Mucosa of rectum (tissue), 2 donors: ENCODE measurements at regions not wholly inside any gene's neighbourhood (a gene's known extent, or its start where the extent isn't known, plus 50 kb on each side); places are given as distances from the start of the nearest gene placed in this dataset.
"Not testable (repeated sequence)": the region's sequence is repeated elsewhere in the genome, so short reads cannot be mapped to it uniquely, and the experiment has no call there.

Source experiments
- H3K27ac ChIP-seq, 2 donors: one replicate each; pipeline ENCODE4 v1.7.0; 2013; ENCODE audit warnings: inconsistent platforms in 2 of 2, low read depth in 2 of 2, low read length in 2 of 2
- H3K27me3 ChIP-seq, 2 donors: one replicate each; pipeline ENCODE4 v1.7.0; 2013; ENCODE audit warnings: low read length in 2 of 2; ENCODE audit not compliant: control insufficient read depth in 2 of 2, insufficient read depth in 2 of 2
- H3K36me3 ChIP-seq, 2 donors: one replicate each; pipeline ENCODE4 v1.7.0; 2013; ENCODE audit warnings: low read length in 2 of 2; ENCODE audit not compliant: control insufficient read depth in 2 of 2, insufficient read depth in 2 of 2
- H3K4me1 ChIP-seq, 2 donors: one replicate each; pipeline ENCODE4 v1.7.0; 2013; ENCODE audit warnings: low read length in 2 of 2, mild to moderate bottlenecking in 1 of 2; ENCODE audit not compliant: control insufficient read depth in 2 of 2, insufficient read depth in 2 of 2
- H3K4me3 ChIP-seq, 2 donors: one replicate each; pipeline ENCODE4 v1.7.0; 2013; ENCODE audit warnings: low read length in 2 of 2
- H3K9ac ChIP-seq, 2 donors: one replicate each; pipeline ENCODE4 v1.7.0; 2013; ENCODE audit warnings: low read length in 2 of 2, low read depth in 1 of 2, mild to moderate bottlenecking in 1 of 2
- H3K9me3 ChIP-seq, 2 donors: one replicate each; pipeline ENCODE4 v1.7.0; 2013; ENCODE audit warnings: low read length in 2 of 2; ENCODE audit not compliant: control insufficient read depth in 2 of 2
- donor health status: healthy.
- donor health status: Normal muscosa, but diverticular disease.

GRCh38 chr2:89229979-89230378, 538.5 kb downstream of the RPIA start:
- H3K4me1 ChIP-seq, H3K4me3 ChIP-seq, H3K36me3 ChIP-seq, H3K9me3 ChIP-seq, H3K27ac ChIP-seq, H3K27me3 ChIP-seq, H3K9ac ChIP-seq: not testable (repeated sequence)

- not testable (repeated sequence) for H3K4me3 ChIP-seq, H3K9me3 ChIP-seq, H3K9ac ChIP-seq, H3K36me3 ChIP-seq, H3K27ac ChIP-seq, H3K4me1 ChIP-seq, H3K27me3 ChIP-seq
Observed at GRCh38 chr2:89231241-89231640, 539.8 kb downstream of the RPIA start.

GRCh38 chr2:89233931-89234330, 542.5 kb downstream of the RPIA start:
- H3K9ac ChIP-seq, H3K4me1 ChIP-seq, H3K27me3 ChIP-seq, H3K9me3 ChIP-seq, H3K4me3 ChIP-seq, H3K36me3 ChIP-seq, H3K27ac ChIP-seq: not testable (repeated sequence)

- H3K36me3 ChIP-seq, H3K27me3 ChIP-seq, H3K4me3 ChIP-seq, H3K4me1 ChIP-seq, H3K27ac ChIP-seq, H3K9ac ChIP-seq, H3K9me3 ChIP-seq: not testable (repeated sequence)
Observed at GRCh38 chr2:89234818-89235466, 543.5 kb downstream of the RPIA start.

- not testable (repeated sequence) for H3K27me3 ChIP-seq, H3K4me1 ChIP-seq
Observed at GRCh38 chr2:89236832-89237450, 545.5 kb downstream of the RPIA start.

GRCh38 chr2:89237783-89238182, 546.3 kb downstream of the RPIA start:
- not testable (repeated sequence) for H3K36me3 ChIP-seq, H3K27me3 ChIP-seq, H3K9me3 ChIP-seq, H3K27ac ChIP-seq, H3K4me3 ChIP-seq, H3K4me1 ChIP-seq, H3K9ac ChIP-seq

More at GRCh38 chr2:89236832-89237450, 545.5 kb downstream of the RPIA start:
- not testable (repeated sequence) for H3K9ac ChIP-seq, H3K4me3 ChIP-seq, H3K27ac ChIP-seq, H3K9me3 ChIP-seq, H3K36me3 ChIP-seq

- H3K36me3 ChIP-seq, H3K27ac ChIP-seq, H3K4me1 ChIP-seq, H3K4me3 ChIP-seq, H3K27me3 ChIP-seq, H3K9ac ChIP-seq, H3K9me3 ChIP-seq: not testable (repeated sequence)
Observed at GRCh38 chr2:89243114-89243700, 551.7 kb downstream of the RPIA start.

- not testable (repeated sequence) for H3K27me3 ChIP-seq, H3K9ac ChIP-seq, H3K4me3 ChIP-seq, H3K4me1 ChIP-seq, H3K9me3 ChIP-seq, H3K27ac ChIP-seq, H3K36me3 ChIP-seq
Observed at GRCh38 chr2:89244407-89244806, 552.9 kb downstream of the RPIA start.

- H3K9ac ChIP-seq, H3K4me3 ChIP-seq, H3K36me3 ChIP-seq, H3K4me1 ChIP-seq, H3K27ac ChIP-seq, H3K9me3 ChIP-seq, H3K27me3 ChIP-seq: not testable (repeated sequence)
Observed at GRCh38 chr2:89245478-89245877, 554.0 kb downstream of the RPIA start.

GRCh38 chr2:89246027-89246426, 554.6 kb downstream of the RPIA start:
- H3K36me3 ChIP-seq, H3K27me3 ChIP-seq, H3K9me3 ChIP-seq: not testable (repeated sequence)

More at GRCh38 chr2:89246027-89246426, 554.6 kb downstream of the RPIA start:
- not testable (repeated sequence) for H3K4me3 ChIP-seq, H3K9ac ChIP-seq, H3K4me1 ChIP-seq, H3K27ac ChIP-seq
